ENCODE measurements at regions not wholly inside any gene's neighbourhood (a gene's known extent, or its start where the extent isn't known, plus 50 kb on each side); places are given as distances from the start of the nearest gene placed in this dataset.

GRCh38 chr12:83186419-83186818 lies 499.7 kb downstream of the TMTC2 start:
- no peaks in the 10 kb centered on the region for H3K4me1 Mint-ChIP-seq
- H3K9me3 Mint-ChIP-seq, result peaks cover 6% of the 10 kb centered on the region
- H3K36me3 Mint-ChIP-seq (ENCODE audit: low read depth), result no peaks in the 10 kb centered on the region
- H3K27ac Mint-ChIP-seq, result no peak overlapping the region
- H3K27me3 Mint-ChIP-seq (ENCODE audit: low read depth), result peaks cover 4% of the 10 kb centered on the region
- H3K4me3 Mint-ChIP-seq, result no peak overlapping the region
- no peak for TF ChIP-seq CTCF (IDR thresholded peaks at IDR 0.05; ENCODE audit: unreplicated experiment in 3 of 3)

GRCh38 chr12:83185241-83185640 lies 498.5 kb downstream of the TMTC2 start:
- no peaks in the 10 kb centered on the region for H3K36me3 Mint-ChIP-seq (ENCODE audit: low read depth)
- H3K4me1 Mint-ChIP-seq, result no peaks in the 10 kb centered on the region
- peaks cover 2% of the 10 kb centered on the region for H3K27me3 Mint-ChIP-seq (ENCODE audit: low read depth)
- no peak for TF ChIP-seq CTCF (IDR thresholded peaks at IDR 0.05; ENCODE audit: unreplicated experiment in 3 of 3)
- H3K27ac Mint-ChIP-seq, result no peak overlapping the region
- H3K9me3 Mint-ChIP-seq, result peaks cover 5% of the 10 kb centered on the region
- no peak overlapping the region for H3K4me3 Mint-ChIP-seq
